ENCODE measurements at regions not wholly inside any gene's neighbourhood (a gene's known extent, or its start where the extent isn't known, plus 50 kb on each side); places are given as distances from the start of the nearest gene placed in this dataset.
"Not testable (repeated sequence)": the region's sequence is repeated elsewhere in the genome, so short reads cannot be mapped to it uniquely, and the experiment has no call there.

GRCh38 chr21:20024741-20025140 is 973.5 kb upstream of the NCAM2 start:
- Mint-ChIP-seq H3K4me3 (no peak overlapping the region), H3K27ac (no peak overlapping the region), H3K27me3 (no peaks in the 10 kb centered on the region), H3K4me1 (no peaks in the 10 kb centered on the region), H3K36me3 (ENCODE audit: low read depth) (no peaks in the 10 kb centered on the region)
- no peaks in the 10 kb centered on the region for H3K9me3 ChIP-seq (ENCODE audit: control insufficient read depth, low read length, poor library complexity, severe bottlenecking)
- ATAC-seq (no peak), DNase-seq (no peak)

- DNase-seq, result no peak
- Mint-ChIP-seq H3K27ac (no peak overlapping the region), H3K36me3 (ENCODE audit: low read depth) (no peaks in the 10 kb centered on the region), H3K27me3 (no peaks in the 10 kb centered on the region), H3K4me1 (no peaks in the 10 kb centered on the region), H3K4me3 (no peak overlapping the region)
- no peak for ATAC-seq
- H3K9me3 ChIP-seq (ENCODE audit: control insufficient read depth, low read length, poor library complexity, severe bottlenecking), result no peaks in the 10 kb centered on the region
Measured at GRCh38 chr21:20026543-20026942, 971.7 kb upstream of the NCAM2 start.

DNA sequence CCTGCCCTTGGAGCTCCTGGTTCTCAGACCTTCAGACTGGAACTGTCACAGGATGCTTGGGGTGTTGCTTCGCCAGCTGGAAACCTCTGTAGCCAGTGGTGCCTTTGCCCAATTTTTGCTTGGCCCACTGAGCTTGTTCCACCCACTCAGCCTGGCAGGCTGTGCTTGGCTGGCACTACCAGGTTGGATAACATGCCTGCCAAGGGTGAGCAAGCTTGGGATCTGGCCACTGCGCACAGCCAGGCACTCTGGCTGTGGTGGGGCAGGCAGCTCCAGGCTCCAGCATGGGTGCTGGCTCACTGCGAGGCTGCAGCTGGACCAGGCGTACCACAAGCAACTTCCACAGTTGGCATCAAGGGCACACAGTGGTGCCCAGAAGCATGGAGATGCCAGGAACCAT is 967.8 kb upstream of the NCAM2 start:
- Mint-ChIP-seq H3K4me1 (no peaks in the 10 kb centered on the region), H3K4me3 (no peak overlapping the region), H3K27me3 (no peaks in the 10 kb centered on the region), H3K27ac (no peak overlapping the region), H3K36me3 (ENCODE audit: low read depth) (no peaks in the 10 kb centered on the region)
- no peaks in the 10 kb centered on the region for H3K9me3 ChIP-seq (ENCODE audit: control insufficient read depth, low read length, poor library complexity, severe bottlenecking)
- DNase-seq (no peak), ATAC-seq (no peak)

DNA sequence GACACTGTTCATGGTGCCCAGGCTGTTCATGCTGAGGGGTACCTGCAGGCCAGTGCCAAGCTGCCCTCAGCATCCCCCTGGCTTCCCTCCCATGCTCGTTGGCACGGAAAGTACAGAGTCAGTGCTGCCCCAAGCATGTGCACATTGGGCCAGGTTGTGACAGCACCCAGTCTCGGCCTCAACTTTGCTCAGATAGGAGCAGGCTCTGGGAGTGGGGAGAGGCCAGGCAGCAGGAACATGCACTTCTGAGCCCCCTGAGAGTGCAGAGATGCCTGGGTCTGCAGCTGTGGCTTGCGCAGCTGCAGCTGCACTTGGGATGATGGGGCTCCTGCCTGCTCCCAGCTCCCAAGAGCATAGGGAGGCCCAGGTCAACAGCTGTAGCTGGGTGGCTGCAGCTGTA is 966.4 kb upstream of the NCAM2 start:
- H3K9me3 ChIP-seq (ENCODE audit: control insufficient read depth, low read length, poor library complexity, severe bottlenecking), result no peaks in the 10 kb centered on the region
- no peaks in the 10 kb centered on the region for H3K4me1 Mint-ChIP-seq
- H3K27me3 Mint-ChIP-seq, result no peaks in the 10 kb centered on the region
- ATAC-seq, result no peak
- no peak for DNase-seq
- no peak overlapping the region for H3K27ac Mint-ChIP-seq
- no peaks in the 10 kb centered on the region for H3K36me3 Mint-ChIP-seq (ENCODE audit: low read depth)
- H3K4me3 Mint-ChIP-seq, result no peak overlapping the region

DNA sequence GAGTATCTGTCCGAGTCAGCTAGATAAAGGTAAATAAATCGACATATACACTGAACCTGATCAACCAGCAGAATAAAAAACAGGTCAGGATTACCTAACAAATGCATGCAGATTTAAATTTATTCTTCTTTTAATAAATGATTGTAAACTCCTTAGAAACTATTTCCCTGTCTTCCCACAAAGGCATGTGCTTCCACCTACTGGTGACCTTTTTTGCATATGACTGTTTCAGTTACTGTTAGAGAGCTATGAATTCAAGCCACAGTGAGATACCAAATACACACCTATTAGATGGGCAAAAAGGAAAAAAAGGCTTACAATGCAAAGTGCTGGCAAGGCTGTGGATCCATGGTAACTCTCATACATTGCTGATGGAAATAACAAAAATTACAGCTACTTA is 957.4 kb upstream of the NCAM2 start:
- H3K27ac Mint-ChIP-seq, result no peak overlapping the region
- H3K4me1 Mint-ChIP-seq, result no peaks in the 10 kb centered on the region
- DNase-seq (no peak), ATAC-seq (no peak)
- H3K4me3 Mint-ChIP-seq, result no peak overlapping the region
- H3K9me3 ChIP-seq (ENCODE audit: control insufficient read depth, low read length, poor library complexity, severe bottlenecking), result no peaks in the 10 kb centered on the region
- no peaks in the 10 kb centered on the region for H3K36me3 Mint-ChIP-seq (ENCODE audit: low read depth)
- H3K27me3 Mint-ChIP-seq, result no peaks in the 10 kb centered on the region

DNA sequence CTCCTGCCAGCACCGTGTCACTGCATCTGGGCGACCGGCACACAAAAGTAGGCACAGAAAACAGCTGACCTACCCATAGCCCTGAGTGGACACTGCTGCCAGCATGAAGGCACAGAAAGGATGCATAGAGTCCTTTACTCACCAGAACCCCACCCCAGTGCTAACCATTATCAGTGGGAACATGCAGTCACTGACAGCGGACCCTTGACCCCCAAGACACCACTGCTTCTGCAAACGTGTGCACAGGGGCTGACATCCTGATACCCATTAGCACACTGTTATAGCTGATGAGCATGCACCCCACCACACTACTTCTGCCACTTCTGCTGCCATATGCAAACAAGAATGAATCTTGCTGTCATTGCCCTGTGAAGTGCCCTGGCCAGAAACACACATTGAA is 953.0 kb upstream of the NCAM2 start:
- DNase-seq (no peak), ATAC-seq (no peak)
- Mint-ChIP-seq H3K27ac (no peak overlapping the region), H3K27me3 (no peaks in the 10 kb centered on the region), H3K36me3 (ENCODE audit: low read depth) (no peaks in the 10 kb centered on the region), H3K4me3 (no peak overlapping the region), H3K4me1 (no peaks in the 10 kb centered on the region)
- no peaks in the 10 kb centered on the region for H3K9me3 ChIP-seq (ENCODE audit: control insufficient read depth, low read length, poor library complexity, severe bottlenecking)

DNA sequence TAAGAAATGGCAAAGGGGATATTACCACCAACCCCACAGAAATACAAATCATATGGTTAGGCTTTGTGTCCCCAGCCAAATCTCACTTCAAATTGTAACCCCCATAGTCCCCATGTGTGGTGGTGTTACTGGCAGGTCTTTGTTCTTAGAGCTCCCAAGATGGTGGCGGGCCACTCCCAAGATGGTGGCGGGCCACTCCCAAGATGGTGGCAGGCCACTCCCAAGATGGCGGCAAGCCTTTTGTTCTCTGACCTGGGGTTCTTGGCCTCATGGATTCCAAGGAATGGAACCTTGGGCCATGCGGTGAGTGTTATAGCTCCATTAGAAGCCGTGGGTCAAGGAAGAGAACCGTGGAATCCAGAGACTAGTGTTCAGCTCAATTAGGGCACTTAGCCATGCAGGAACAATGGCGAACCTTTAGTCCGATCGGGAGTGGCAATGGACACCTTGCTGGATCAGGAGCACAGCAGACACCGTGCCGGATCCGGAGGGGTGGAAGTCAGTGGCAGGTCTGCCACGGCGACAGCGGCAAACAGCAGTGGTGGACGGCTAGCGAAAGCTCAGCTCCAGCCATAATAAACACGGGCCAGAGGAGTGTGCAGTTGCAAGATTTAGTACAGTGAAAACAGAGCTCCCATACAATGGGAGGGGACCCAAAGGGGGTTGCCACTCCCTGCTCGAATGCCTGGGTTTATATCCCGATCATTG is 949.9 kb upstream of the NCAM2 start:
- not testable (repeated sequence) for H3K4me1 Mint-ChIP-seq; H3K27me3 Mint-ChIP-seq; H3K27ac Mint-ChIP-seq; ATAC-seq; H3K4me3 Mint-ChIP-seq; H3K9me3 ChIP-seq (ENCODE audit: control insufficient read depth, low read length, poor library complexity, severe bottlenecking); H3K36me3 Mint-ChIP-seq (ENCODE audit: low read depth); DNase-seq

DNA sequence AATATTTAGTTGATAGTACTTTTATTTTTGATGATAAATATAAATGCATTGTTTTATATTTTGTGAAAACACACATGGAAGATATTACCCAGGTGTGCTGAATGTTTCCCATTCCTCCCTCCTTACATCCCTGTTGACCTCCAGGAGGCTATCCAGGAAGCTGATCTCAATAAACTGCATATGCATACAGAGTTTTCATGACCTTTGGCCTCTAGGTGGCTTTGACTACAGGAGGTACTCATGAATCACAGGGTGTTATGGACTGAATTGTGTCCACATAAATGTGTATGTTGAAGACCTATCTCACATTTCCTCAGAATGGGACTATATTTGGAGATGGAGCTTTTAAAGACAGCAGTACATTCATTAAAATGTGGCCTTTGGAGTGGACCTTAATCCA is 914.9 kb upstream of the NCAM2 start:
- no peaks in the 10 kb centered on the region for H3K36me3 Mint-ChIP-seq (ENCODE audit: low read depth)
- no peaks in the 10 kb centered on the region for H3K4me1 Mint-ChIP-seq
- ATAC-seq, result no peak
- no peak for DNase-seq
- peaks cover 2% of the 10 kb centered on the region for H3K9me3 ChIP-seq (ENCODE audit: control insufficient read depth, low read length, poor library complexity, severe bottlenecking)
- H3K4me3 Mint-ChIP-seq, result no peak overlapping the region
- H3K27me3 Mint-ChIP-seq, result no peaks in the 10 kb centered on the region
- no peak overlapping the region for H3K27ac Mint-ChIP-seq

- Mint-ChIP-seq H3K27me3 (no peaks in the 10 kb centered on the region), H3K27ac (no peak overlapping the region), H3K36me3 (ENCODE audit: low read depth) (no peaks in the 10 kb centered on the region), H3K4me3 (no peak overlapping the region), H3K4me1 (no peaks in the 10 kb centered on the region)
- H3K9me3 ChIP-seq (ENCODE audit: control insufficient read depth, low read length, poor library complexity, severe bottlenecking), result peaks cover 2% of the 10 kb centered on the region
- DNase-seq (no peak), ATAC-seq (no peak)
Measured at GRCh38 chr21:20083925-20084324, 914.3 kb upstream of the NCAM2 start.

DNA sequence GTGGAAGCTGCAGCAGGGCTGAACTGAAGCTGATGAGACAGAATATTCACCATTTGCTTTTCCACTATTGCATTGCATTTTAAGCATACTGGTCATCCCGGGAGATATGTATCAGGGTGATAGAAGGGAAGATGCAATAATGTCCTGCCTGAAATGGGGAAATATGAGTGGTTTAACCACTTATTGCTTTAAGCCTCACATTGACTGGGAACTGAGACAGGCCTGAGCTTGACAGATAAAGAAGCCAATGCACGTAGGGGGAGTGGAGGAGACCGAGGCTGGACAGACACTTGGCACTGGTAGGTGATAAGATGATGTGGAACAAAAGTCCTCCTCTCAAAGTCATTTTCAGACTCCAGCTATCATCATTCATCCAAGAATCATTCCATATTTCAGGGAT is 911.7 kb upstream of the NCAM2 start:
- H3K9me3 ChIP-seq (ENCODE audit: control insufficient read depth, low read length, poor library complexity, severe bottlenecking), result peaks cover 2% of the 10 kb centered on the region
- Mint-ChIP-seq H3K27ac (no peak overlapping the region), H3K27me3 (no peaks in the 10 kb centered on the region), H3K36me3 (ENCODE audit: low read depth) (no peaks in the 10 kb centered on the region), H3K4me3 (no peak overlapping the region), H3K4me1 (no peaks in the 10 kb centered on the region)
- ATAC-seq (no peak), DNase-seq (no peak)

GRCh38 chr21:20106368-20106767 is 891.8 kb upstream of the NCAM2 start:
- Mint-ChIP-seq H3K4me1 (no peaks in the 10 kb centered on the region), H3K27me3 (no peaks in the 10 kb centered on the region), H3K27ac (no peak overlapping the region), H3K36me3 (ENCODE audit: low read depth) (no peaks in the 10 kb centered on the region), H3K4me3 (no peak overlapping the region)
- DNase-seq, result no peak
- no peaks in the 10 kb centered on the region for H3K9me3 ChIP-seq (ENCODE audit: control insufficient read depth, low read length, poor library complexity, severe bottlenecking)
- no peak for ATAC-seq

GRCh38 chr21:20108016-20108415 is 890.2 kb upstream of the NCAM2 start:
- Mint-ChIP-seq H3K27me3 (no peaks in the 10 kb centered on the region), H3K27ac (no peak overlapping the region)

DNA sequence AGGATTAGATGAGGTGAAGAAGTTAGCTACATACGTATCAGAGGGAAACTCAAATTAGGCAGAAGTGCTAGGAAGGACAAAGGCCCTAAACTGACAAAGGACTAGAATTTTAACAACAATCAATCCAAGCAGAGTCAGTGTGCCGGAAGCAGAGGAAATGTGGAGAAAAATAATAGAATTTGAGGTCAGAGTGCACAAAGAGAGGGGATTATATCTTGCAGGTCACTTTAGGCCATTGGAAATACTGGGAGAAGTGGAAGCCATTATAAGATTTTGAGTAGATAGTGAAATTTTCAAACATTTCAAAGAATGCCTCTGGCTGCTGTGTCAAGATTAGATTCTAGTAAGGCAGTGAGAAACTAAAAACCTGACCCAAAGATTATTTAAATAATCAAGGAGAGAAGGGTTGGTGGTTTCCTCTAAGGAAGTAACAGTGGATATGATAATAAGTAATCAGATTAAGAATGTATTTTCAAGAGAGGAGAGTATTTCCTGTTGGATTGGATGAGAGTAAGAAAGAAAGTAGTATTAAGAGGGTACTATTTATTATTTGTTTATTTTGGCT is 889.2 kb upstream of the NCAM2 start:
- DNase-seq (no peak), ATAC-seq (no peak)
- Mint-ChIP-seq H3K27ac (no peak overlapping the region), H3K27me3 (no peaks in the 10 kb centered on the region), H3K36me3 (ENCODE audit: low read depth) (no peaks in the 10 kb centered on the region), H3K4me1 (no peaks in the 10 kb centered on the region), H3K4me3 (no peak overlapping the region)
- no peaks in the 10 kb centered on the region for H3K9me3 ChIP-seq (ENCODE audit: control insufficient read depth, low read length, poor library complexity, severe bottlenecking)

More at GRCh38 chr21:20108016-20108415, 890.2 kb upstream of the NCAM2 start:
- Mint-ChIP-seq H3K36me3 (ENCODE audit: low read depth) (no peaks in the 10 kb centered on the region), H3K4me3 (no peak overlapping the region), H3K4me1 (no peaks in the 10 kb centered on the region)
- no peaks in the 10 kb centered on the region for H3K9me3 ChIP-seq (ENCODE audit: control insufficient read depth, low read length, poor library complexity, severe bottlenecking)
- ATAC-seq (no peak), DNase-seq (no peak)

GRCh38 chr21:20110368-20110767 is 887.8 kb upstream of the NCAM2 start:
- H3K27ac Mint-ChIP-seq, result no peak overlapping the region
- no peaks in the 10 kb centered on the region for H3K9me3 ChIP-seq (ENCODE audit: control insufficient read depth, low read length, poor library complexity, severe bottlenecking)
- H3K27me3 Mint-ChIP-seq, result no peaks in the 10 kb centered on the region
- DNase-seq (no peak), ATAC-seq (no peak)
- H3K4me1 Mint-ChIP-seq, result no peaks in the 10 kb centered on the region
- no peak overlapping the region for H3K4me3 Mint-ChIP-seq
- no peaks in the 10 kb centered on the region for H3K36me3 Mint-ChIP-seq (ENCODE audit: low read depth)
